GM23338 (cell line): ENCODE measurements at regions not wholly inside any gene's neighbourhood (a gene's known extent, or its start where the extent isn't known, plus 50 kb on each side); places are given as distances from the start of the nearest gene placed in this dataset.

Source experiments
- ATAC-seq: fragments of 200-7000 bp; cut with Tn5 transposase; 3 replicates; pipeline ENCODE4 v1.9.1; 2020
- DNase-seq: peaks from one replicate; pipeline ENCODE4 v3.0.0-alpha.2; 2015; ENCODE audit warnings: low spot score
- H2AFZ ChIP-seq: fragments of 200-600 bp; sonication (generic); 2 replicates; pipeline ENCODE4 v1.8.0; 2016; ENCODE audit warnings: antibody characterized with exemption, mild to moderate bottlenecking, moderate library complexity
- H3F3A ChIP-seq: fragments of 200-600 bp; sonication (generic); replicated peaks from 2 replicates; pipeline ENCODE4 v1.8.0; 2017; ENCODE audit warnings: antibody characterized with exemption, mixed run types, low read depth
- H3K27ac ChIP-seq: fragments of 200-600 bp; sonication (generic); 2 replicates; pipeline ENCODE4 v1.6.1; 2016; ENCODE audit warnings: low read depth
- H3K27me3 ChIP-seq: fragments of 200-600 bp; sonication (generic); 2 replicates; pipeline ENCODE4 v1.8.0; 2016; ENCODE audit warnings: mild to moderate bottlenecking, mixed run types, moderate library complexity; ENCODE audit not compliant: insufficient read depth
- H3K36me3 ChIP-seq: fragments of 200-600 bp; sonication (generic); 2 replicates; pipeline ENCODE4 v1.8.0; 2016; ENCODE audit warnings: mild to moderate bottlenecking; ENCODE audit not compliant: insufficient read depth
- H3K4me1 ChIP-seq: fragments of 200-600 bp; sonication (generic); 2 replicates; pipeline ENCODE4 v1.8.0; 2016; ENCODE audit warnings: mild to moderate bottlenecking, moderate library complexity; ENCODE audit not compliant: insufficient read depth
- H3K4me2 ChIP-seq: fragments of 200-600 bp; sonication (generic); 2 replicates; pipeline ENCODE4 v1.7.1; 2017; ENCODE audit warnings: mixed run types
- H3K4me3 ChIP-seq: fragments of 200-600 bp; sonication (generic); 2 replicates; pipeline ENCODE4 v1.6.1; 2016; ENCODE audit warnings: mixed run types
- H3K79me2 ChIP-seq: fragments of 200-600 bp; sonication (generic); replicated peaks from 2 replicates; pipeline ENCODE4 v1.8.0; 2017; ENCODE audit warnings: mild to moderate bottlenecking; ENCODE audit not compliant: insufficient read depth
- H3K9me2 ChIP-seq: fragments of 200-600 bp; sonication (generic); 2 replicates; pipeline ENCODE4 v1.8.0; 2017; ENCODE audit not compliant: insufficient read depth
- H4K20me1 ChIP-seq: fragments of 200-600 bp; sonication (generic); replicated peaks from 2 replicates; pipeline ENCODE4 v1.8.0; 2017; ENCODE audit warnings: mild to moderate bottlenecking; ENCODE audit not compliant: insufficient read depth
- H3K27ac Mint-ChIP-seq: 2 replicates; pipeline ENCODE4 v1.8.0; 2020; ENCODE audit warnings: inconsistent platforms, mild to moderate bottlenecking, moderate library complexity, mixed read lengths
- H3K27me3 Mint-ChIP-seq: 3 replicates; pipeline ENCODE4 v1.8.0; 2022; ENCODE audit warnings: low read depth, mild to moderate bottlenecking, moderate library complexity, mixed read lengths, inconsistent platforms; ENCODE audit not compliant: insufficient read depth, poor library complexity
- H3K36me3 Mint-ChIP-seq: 3 replicates; pipeline ENCODE4 v1.8.0; 2021; ENCODE audit warnings: low read depth, mild to moderate bottlenecking, inconsistent platforms, moderate library complexity, mixed read lengths
- H3K4me1 Mint-ChIP-seq: 3 replicates; pipeline ENCODE4 v1.8.0; 2020; ENCODE audit warnings: mild to moderate bottlenecking, inconsistent platforms, mixed read lengths
- H3K4me3 Mint-ChIP-seq: 3 replicates; pipeline ENCODE4 v1.8.0; 2021; ENCODE audit warnings: moderate library complexity, mild to moderate bottlenecking, inconsistent platforms, mixed read lengths
- H3K9me3 Mint-ChIP-seq: 3 replicates; pipeline ENCODE4 v1.8.0; 2020; ENCODE audit warnings: moderate library complexity, mild to moderate bottlenecking, inconsistent platforms, mixed read lengths
- CREB1 ChIP-seq: fragments of 250-450 bp; sonication (Bioruptor Pico); IDR thresholded peaks from 2 replicates; pipeline ENCODE4 v1.5.0; 2020; ENCODE audit warnings: low read depth, mild to moderate bottlenecking, moderate library complexity
- CTCF ChIP-seq, 2 experiments: fragments of 200-600 bp in 1 of 2; sonication (generic) in 1 of 2; conservative IDR thresholded peaks; 2 replicates each; pipeline versions ENCODE4 v1.5.1 to v1.6.1; 2016 to 2017; ENCODE audit warnings: antibody characterized with exemption in 2 of 2, low read depth in 2 of 2, mild to moderate bottlenecking in 2 of 2, moderate library complexity in 1 of 2
- EZH2 ChIP-seq: fragments of 200-600 bp; sonication (generic); IDR thresholded peaks from one replicate; pipeline ENCODE4 v1.8.0; 2017; ENCODE audit warnings: antibody characterized with exemption, mild to moderate bottlenecking, low read depth; ENCODE audit not compliant: unreplicated experiment
- EZH2phosphoT487 ChIP-seq: fragments of 200-600 bp; sonication (generic); IDR thresholded peaks from one replicate; pipeline ENCODE4 v1.8.1; 2018; ENCODE audit warnings: antibody characterized with exemption; ENCODE audit not compliant: unreplicated experiment
- JUNB ChIP-seq: IDR thresholded peaks from one replicate; pipeline ENCODE4 v1.6.1; 2016; ENCODE audit warnings: antibody characterized with exemption; ENCODE audit not compliant: unreplicated experiment
- NANOG ChIP-seq: IDR thresholded peaks from 2 replicates; pipeline ENCODE4 v1.6.1; 2016; ENCODE audit warnings: antibody characterized with exemption, borderline replicate concordance
- POLR2AphosphoS5 ChIP-seq: IDR thresholded peaks from 2 replicates; pipeline ENCODE4 v1.6.1; 2016; ENCODE audit warnings: antibody characterized with exemption, low read depth
- REST ChIP-seq: IDR thresholded peaks from one replicate; pipeline ENCODE4 v1.6.1; 2018; ENCODE audit warnings: antibody characterized with exemption; ENCODE audit not compliant: unreplicated experiment
- STAT1 ChIP-seq: IDR thresholded peaks from one replicate; pipeline ENCODE4 v1.6.1; 2016; ENCODE audit warnings: antibody characterized with exemption; ENCODE audit not compliant: unreplicated experiment
- ZNF114 ChIP-seq: fragments of 250-450 bp; sonication (Bioruptor Pico); IDR thresholded peaks from 2 replicates; pipeline ENCODE4 v1.5.0; 2020; ENCODE audit warnings: mild to moderate bottlenecking, moderate library complexity
- ZNF331 ChIP-seq: fragments of 250-450 bp; sonication (Bioruptor Pico); IDR thresholded peaks from 2 replicates; pipeline ENCODE4 v1.5.0; 2020; ENCODE audit warnings: low read depth, mild to moderate bottlenecking, moderate library complexity
- TF ChIP-seq, protein P1 (sequence below): fragments of 250-450 bp; sonication (Bioruptor Pico); IDR thresholded peaks from 2 replicates; pipeline ENCODE4 v1.5.0; 2020; ENCODE audit warnings: mild to moderate bottlenecking, moderate library complexity
- TF ChIP-seq, protein P2 (sequence below): IDR thresholded peaks from 2 replicates; pipeline ENCODE4 v1.6.1; 2016; ENCODE audit warnings: antibody characterized with exemption

DNA sequence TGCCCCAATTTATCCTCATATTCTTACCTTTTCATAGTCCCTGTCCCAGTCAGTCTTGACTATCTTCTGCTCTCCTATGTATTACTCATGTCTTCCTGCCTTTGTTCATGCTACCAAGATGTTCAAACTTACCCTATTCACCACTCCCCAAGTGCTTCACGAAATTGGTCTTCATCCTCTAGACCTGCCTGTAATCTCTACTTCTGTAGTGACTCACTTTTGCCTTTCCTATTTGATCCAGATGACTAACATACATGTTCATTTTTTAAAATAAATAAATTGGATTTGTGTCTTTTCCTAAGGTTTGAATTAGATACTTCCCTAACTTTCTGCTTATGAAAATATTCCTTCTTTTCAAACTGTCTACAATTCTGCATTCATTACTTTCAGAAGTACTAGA lies 107.7 kb upstream of the PPM1H start:
- ATAC-seq: no peak
- no peaks in the 10 kb centered on the region for H4K20me1 ChIP-seq

More for the DNA sequence above, 107.7 kb upstream of the PPM1H start:
- H3K4me1 Mint-ChIP-seq: 0 out of 3 replicates have a peak, but pooled peaks cover 2% of the 10 kb centered on the region
- H3K4me3 Mint-ChIP-seq: no peak overlapping the region
- Histone ChIP-seq H3K4me3 (no peak overlapping the region), H3F3A (no peaks in the 10 kb centered on the region), H3K79me2 (no peaks in the 10 kb centered on the region), H3K9me2 (peaks cover 5% of the 10 kb centered on the region), H3K4me2 (no peak overlapping the region), H3K27ac (no peak overlapping the region), H3K4me1 (no peaks in the 10 kb centered on the region), H3K27me3 (no peaks in the 10 kb centered on the region), H3K36me3 (no peaks in the 10 kb centered on the region), H2AFZ (no peak overlapping the region)
- H3K36me3 Mint-ChIP-seq: no peaks in the 10 kb centered on the region
- no peaks in the 10 kb centered on the region for H3K9me3 Mint-ChIP-seq
- TF ChIP-seq JUNB (no peak), REST (no peak), POLR2AphosphoS5 (no peak), CTCF (conservative IDR thresholded peaks at IDR 0.05; ENCODE audit: low read depth in 2 of 2) (no peak), EZH2phosphoT487 (no peak), ZNF114 (CRISPR knock-in tag) (no peak), ZNF331 (CRISPR knock-in tag) (no peak), STAT1 (no peak), NANOG (no peak), CREB1 (CRISPR knock-in tag) (no peak), EZH2 (no peak)
- TF ChIP-seq, protein P1, sequence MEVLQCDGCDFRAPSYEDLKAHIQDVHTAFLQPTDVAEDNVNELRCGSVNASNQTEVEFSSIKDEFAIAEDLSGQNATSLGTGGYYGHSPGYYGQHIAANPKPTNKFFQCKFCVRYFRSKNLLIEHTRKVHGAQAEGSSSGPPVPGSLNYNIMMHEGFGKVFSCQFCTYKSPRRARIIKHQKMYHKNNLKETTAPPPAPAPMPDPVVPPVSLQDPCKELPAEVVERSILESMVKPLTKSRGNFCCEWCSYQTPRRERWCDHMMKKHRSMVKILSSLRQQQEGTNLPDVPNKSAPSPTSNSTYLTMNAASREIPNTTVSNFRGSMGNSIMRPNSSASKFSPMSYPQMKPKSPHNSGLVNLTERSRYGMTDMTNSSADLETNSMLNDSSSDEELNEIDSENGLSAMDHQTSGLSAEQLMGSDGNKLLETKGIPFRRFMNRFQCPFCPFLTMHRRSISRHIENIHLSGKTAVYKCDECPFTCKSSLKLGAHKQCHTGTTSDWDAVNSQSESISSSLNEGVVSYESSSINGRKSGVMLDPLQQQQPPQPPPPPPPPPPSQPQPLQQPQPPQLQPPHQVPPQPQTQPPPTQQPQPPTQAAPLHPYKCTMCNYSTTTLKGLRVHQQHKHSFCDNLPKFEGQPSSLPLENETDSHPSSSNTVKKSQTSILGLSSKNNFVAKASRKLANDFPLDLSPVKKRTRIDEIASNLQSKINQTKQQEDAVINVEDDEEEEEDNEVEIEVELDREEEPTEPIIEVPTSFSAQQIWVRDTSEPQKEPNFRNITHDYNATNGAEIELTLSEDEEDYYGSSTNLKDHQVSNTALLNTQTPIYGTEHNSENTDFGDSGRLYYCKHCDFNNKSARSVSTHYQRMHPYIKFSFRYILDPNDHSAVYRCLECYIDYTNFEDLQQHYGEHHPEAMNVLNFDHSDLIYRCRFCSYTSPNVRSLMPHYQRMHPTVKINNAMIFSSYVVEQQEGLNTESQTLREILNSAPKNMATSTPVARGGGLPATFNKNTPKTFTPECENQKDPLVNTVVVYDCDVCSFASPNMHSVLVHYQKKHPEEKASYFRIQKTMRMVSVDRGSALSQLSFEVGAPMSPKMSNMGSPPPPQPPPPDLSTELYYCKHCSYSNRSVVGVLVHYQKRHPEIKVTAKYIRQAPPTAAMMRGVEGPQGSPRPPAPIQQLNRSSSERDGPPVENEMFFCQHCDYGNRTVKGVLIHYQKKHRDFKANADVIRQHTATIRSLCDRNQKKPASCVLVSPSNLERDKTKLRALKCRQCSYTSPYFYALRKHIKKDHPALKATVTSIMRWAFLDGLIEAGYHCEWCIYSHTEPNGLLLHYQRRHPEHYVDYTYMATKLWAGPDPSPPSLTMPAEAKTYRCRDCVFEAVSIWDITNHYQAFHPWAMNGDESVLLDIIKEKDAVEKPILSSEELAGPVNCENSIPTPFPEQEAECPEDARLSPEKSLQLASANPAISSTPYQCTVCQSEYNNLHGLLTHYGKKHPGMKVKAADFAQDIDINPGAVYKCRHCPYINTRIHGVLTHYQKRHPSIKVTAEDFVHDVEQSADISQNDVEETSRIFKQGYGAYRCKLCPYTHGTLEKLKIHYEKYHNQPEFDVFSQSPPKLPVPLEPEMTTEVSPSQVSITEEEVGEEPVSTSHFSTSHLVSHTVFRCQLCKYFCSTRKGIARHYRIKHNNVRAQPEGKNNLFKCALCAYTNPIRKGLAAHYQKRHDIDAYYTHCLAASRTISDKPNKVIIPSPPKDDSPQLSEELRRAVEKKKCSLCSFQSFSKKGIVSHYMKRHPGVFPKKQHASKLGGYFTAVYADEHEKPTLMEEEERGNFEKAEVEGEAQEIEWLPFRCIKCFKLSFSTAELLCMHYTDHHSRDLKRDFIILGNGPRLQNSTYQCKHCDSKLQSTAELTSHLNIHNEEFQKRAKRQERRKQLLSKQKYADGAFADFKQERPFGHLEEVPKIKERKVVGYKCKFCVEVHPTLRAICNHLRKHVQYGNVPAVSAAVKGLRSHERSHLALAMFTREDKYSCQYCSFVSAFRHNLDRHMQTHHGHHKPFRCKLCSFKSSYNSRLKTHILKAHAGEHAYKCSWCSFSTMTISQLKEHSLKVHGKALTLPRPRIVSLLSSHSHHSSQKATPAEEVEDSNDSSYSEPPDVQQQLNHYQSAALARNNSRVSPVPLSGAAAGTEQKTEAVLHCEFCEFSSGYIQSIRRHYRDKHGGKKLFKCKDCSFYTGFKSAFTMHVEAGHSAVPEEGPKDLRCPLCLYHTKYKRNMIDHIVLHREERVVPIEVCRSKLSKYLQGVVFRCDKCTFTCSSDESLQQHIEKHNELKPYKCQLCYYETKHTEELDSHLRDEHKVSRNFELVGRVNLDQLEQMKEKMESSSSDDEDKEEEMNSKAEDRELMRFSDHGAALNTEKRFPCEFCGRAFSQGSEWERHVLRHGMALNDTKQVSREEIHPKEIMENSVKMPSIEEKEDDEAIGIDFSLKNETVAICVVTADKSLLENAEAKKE: no peak
- TF ChIP-seq, protein P2, sequence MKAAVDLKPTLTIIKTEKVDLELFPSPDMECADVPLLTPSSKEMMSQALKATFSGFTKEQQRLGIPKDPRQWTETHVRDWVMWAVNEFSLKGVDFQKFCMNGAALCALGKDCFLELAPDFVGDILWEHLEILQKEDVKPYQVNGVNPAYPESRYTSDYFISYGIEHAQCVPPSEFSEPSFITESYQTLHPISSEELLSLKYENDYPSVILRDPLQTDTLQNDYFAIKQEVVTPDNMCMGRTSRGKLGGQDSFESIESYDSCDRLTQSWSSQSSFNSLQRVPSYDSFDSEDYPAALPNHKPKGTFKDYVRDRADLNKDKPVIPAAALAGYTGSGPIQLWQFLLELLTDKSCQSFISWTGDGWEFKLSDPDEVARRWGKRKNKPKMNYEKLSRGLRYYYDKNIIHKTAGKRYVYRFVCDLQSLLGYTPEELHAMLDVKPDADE: no peak
- no peak for DNase-seq
- no peaks in the 10 kb centered on the region for H3K27me3 Mint-ChIP-seq
- H3K27ac Mint-ChIP-seq: no peak overlapping the region
